Keratinocyte (primary cell): ENCODE measurements at regions not wholly inside any gene's neighbourhood (a gene's known extent, or its start where the extent isn't known, plus 50 kb on each side); places are given as distances from the start of the nearest gene placed in this dataset.

Source experiments
- CTCF ChIP-seq, 3 experiments: IDR thresholded peaks in 1 of 3; conservative IDR thresholded peaks in 1 of 3; optimal IDR thresholded peaks in 1 of 3; 2 replicates in 2 of 3; 3 replicates in 1 of 3; pipeline versions ENCODE3 to v1.5.1; 2011; ENCODE audit warnings: low read length in 3 of 3, mild to moderate bottlenecking in 3 of 3, moderate library complexity in 2 of 3, control low read depth in 1 of 3, inconsistent platforms in 1 of 3; ENCODE audit not compliant: insufficient read depth in 2 of 3; ENCODE audit errors: extremely low read depth in 1 of 3
- EZH2 ChIP-seq: IDR thresholded peaks from one replicate; pipeline ENCODE4 v1.6.1; 2012; ENCODE audit warnings: inconsistent platforms, mild to moderate bottlenecking, low read length, moderate library complexity

- TF ChIP-seq CTCF (optimal IDR thresholded peaks at IDR 0.05 in 1 of 3, IDR thresholded peaks at IDR 0.05 in 1 of 3, conservative IDR thresholded peaks at IDR 0.05 in 1 of 3; ENCODE audit: extremely low read depth in 1 of 3, insufficient read depth in 2 of 3, low read length in 3 of 3) (no peak), EZH2 (no peak)
Measured at GRCh38 chr6:115071962-115072361, 729.1 kb upstream of the HS3ST5 start.
